OCI-LY7 (cell line): ENCODE measurements at regions not wholly inside any gene's neighbourhood (a gene's known extent, or its start where the extent isn't known, plus 50 kb on each side); places are given as distances from the start of the nearest gene placed in this dataset.

Experiments
- EZH2phosphoT487 ChIP-seq: fragments of 200-600 bp; sonication (generic); IDR thresholded peaks from 2 replicates; pipeline ENCODE4 v1.6.1; 2018; ENCODE audit warnings: low read depth, borderline replicate concordance, mild to moderate bottlenecking, mixed run types, antibody characterized with exemption, low read length, moderate library complexity, mixed read lengths
- TF ChIP-seq, protein P1 (sequence below): fragments of 200-600 bp; sonication (generic); conservative IDR thresholded peaks from 2 replicates; pipeline ENCODE4 v1.5.1; 2014; ENCODE audit warnings: mild to moderate bottlenecking, antibody characterized with exemption, low read length, moderate library complexity, mixed read lengths

DNA sequence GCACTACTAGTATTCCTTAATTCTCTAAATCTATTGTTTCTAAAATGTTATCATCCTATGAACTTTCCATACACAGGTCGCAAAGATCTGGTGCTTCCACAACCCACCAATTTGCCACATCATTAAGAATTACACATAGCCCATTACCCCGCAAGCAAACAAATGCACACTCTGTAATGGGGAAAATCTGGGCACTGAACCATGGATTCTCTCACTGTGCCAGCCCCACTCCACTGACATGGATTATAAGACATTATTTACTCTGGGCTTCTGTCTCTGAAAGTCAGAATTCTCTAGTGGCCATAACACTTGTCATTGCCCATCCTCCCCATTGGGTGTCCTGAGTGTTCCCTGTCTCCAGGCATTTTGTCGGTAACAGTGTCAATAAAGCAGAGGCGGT lies 537.1 kb downstream of the EPHA4 start:
- TF ChIP-seq, protein P1, sequence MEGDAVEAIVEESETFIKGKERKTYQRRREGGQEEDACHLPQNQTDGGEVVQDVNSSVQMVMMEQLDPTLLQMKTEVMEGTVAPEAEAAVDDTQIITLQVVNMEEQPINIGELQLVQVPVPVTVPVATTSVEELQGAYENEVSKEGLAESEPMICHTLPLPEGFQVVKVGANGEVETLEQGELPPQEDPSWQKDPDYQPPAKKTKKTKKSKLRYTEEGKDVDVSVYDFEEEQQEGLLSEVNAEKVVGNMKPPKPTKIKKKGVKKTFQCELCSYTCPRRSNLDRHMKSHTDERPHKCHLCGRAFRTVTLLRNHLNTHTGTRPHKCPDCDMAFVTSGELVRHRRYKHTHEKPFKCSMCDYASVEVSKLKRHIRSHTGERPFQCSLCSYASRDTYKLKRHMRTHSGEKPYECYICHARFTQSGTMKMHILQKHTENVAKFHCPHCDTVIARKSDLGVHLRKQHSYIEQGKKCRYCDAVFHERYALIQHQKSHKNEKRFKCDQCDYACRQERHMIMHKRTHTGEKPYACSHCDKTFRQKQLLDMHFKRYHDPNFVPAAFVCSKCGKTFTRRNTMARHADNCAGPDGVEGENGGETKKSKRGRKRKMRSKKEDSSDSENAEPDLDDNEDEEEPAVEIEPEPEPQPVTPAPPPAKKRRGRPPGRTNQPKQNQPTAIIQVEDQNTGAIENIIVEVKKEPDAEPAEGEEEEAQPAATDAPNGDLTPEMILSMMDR = no peak
- TF ChIP-seq EZH2phosphoT487 = no peak
